Choroid plexus epithelial cell (primary cell): ENCODE measurements at regions not wholly inside any gene's neighbourhood (a gene's known extent, or its start where the extent isn't known, plus 50 kb on each side); places are given as distances from the start of the nearest gene placed in this dataset.

Source experiments
- DNase-seq: peaks from one replicate; pipeline ENCODE4 v3.0.0-alpha.2; 2010; ENCODE audit warnings: low read depth
- H3K4me3 ChIP-seq: 2 replicates; pipeline ENCODE4 v1.5.1; 2011; ENCODE audit warnings: low read depth, mild to moderate bottlenecking, control low read depth, low read length, moderate library complexity
- TF ChIP-seq, protein P1 (sequence below): conservative IDR thresholded peaks from 2 replicates; pipeline ENCODE4 v1.5.1; 2011; ENCODE audit warnings: low read depth, mild to moderate bottlenecking, control low read depth, inconsistent platforms, low read length, moderate library complexity

GRCh38 chr3:181879926-181880325 is 168.2 kb downstream of the SOX2 start:
- no peak for DNase-seq
- TF ChIP-seq, protein P1, sequence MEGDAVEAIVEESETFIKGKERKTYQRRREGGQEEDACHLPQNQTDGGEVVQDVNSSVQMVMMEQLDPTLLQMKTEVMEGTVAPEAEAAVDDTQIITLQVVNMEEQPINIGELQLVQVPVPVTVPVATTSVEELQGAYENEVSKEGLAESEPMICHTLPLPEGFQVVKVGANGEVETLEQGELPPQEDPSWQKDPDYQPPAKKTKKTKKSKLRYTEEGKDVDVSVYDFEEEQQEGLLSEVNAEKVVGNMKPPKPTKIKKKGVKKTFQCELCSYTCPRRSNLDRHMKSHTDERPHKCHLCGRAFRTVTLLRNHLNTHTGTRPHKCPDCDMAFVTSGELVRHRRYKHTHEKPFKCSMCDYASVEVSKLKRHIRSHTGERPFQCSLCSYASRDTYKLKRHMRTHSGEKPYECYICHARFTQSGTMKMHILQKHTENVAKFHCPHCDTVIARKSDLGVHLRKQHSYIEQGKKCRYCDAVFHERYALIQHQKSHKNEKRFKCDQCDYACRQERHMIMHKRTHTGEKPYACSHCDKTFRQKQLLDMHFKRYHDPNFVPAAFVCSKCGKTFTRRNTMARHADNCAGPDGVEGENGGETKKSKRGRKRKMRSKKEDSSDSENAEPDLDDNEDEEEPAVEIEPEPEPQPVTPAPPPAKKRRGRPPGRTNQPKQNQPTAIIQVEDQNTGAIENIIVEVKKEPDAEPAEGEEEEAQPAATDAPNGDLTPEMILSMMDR, result no peak
- no peak overlapping the region for H3K4me3 ChIP-seq

DNA sequence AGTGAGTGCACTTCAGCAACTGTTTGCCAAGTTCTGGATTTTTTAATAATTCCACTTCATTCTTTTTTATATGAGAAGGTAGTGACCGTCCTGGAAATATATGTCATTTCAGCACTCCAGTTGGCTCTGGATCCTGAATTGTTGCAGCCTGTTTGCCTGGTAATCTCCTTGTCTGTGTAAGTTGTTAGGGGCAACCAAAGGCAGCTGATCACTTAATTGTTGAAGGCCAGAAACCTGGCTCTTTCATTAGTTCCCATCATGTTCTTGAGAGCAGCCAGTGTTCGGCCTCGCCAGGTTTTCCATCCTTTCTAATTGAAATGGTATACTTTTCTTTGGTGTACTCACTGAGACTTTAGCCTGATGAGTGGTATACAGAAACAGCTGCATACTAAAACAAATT is 168.6 kb downstream of the SOX2 start:
- DNase-seq, result no peak
- no peak overlapping the region for H3K4me3 ChIP-seq
- TF ChIP-seq, protein P1, result no peak

GRCh38 chr3:181881749-181882148 is 170.0 kb downstream of the SOX2 start:
- TF ChIP-seq, protein P1, result no peak
- DNase-seq, result no peak
- H3K4me3 ChIP-seq, result no peak overlapping the region

- DNase-seq, result no peak
- TF ChIP-seq, protein P1, result no peak
- H3K4me3 ChIP-seq, result no peak overlapping the region
Measured at GRCh38 chr3:181885868-181886630, 174.3 kb downstream of the SOX2 start.

GRCh38 chr3:181886676-181887075 is 175.0 kb downstream of the SOX2 start:
- no peak overlapping the region for H3K4me3 ChIP-seq
- no peak for DNase-seq
- TF ChIP-seq, protein P1, result no peak

- no peak for DNase-seq
- TF ChIP-seq, protein P1, result no peak
- H3K4me3 ChIP-seq, result no peak overlapping the region
Measured at GRCh38 chr3:181887685-181888084, 176.0 kb downstream of the SOX2 start.

- TF ChIP-seq, protein P1, result no peak
- DNase-seq, result no peak
- no peak overlapping the region for H3K4me3 ChIP-seq
Measured at GRCh38 chr3:181888234-181888633, 176.5 kb downstream of the SOX2 start.
